GM12892 (cell line): ENCODE measurements at regions not wholly inside any gene's neighbourhood (a gene's known extent, or its start where the extent isn't known, plus 50 kb on each side); places are given as distances from the start of the nearest gene placed in this dataset.

Experiments
- POLR2A ChIP-seq: IDR thresholded peaks from 2 replicates; pipeline ENCODE4 v1.6.1; 2011; ENCODE audit warnings: low read depth, low read length, control low read depth
- TAF1 ChIP-seq: IDR thresholded peaks from 2 replicates; pipeline ENCODE4 v1.6.1; 2011; ENCODE audit warnings: low read depth, mild to moderate bottlenecking, control low read depth, low read length, borderline replicate concordance

DNA sequence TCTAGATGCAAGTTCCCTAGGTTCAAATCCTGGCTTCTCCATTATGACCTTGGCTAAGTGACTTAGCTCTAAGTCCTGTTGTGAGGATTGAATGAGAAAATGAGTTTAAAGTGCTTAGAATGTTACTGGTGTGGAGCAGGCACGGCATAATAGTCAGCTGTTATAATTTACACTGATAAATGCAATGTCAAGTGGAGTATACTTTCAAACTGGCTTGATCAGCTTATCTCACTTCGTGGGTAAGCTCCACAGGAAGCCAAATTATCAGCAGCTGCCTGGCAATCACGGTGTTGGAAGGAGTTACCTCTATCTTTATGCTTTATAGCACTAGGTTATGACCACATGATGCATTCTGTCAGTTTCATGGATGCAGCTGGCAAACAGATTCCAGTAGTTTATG is 272.8 kb downstream of the OLFM4 start:
- TF ChIP-seq POLR2A (no peak), TAF1 (no peak)
